Activated naive CD4-positive, alpha-beta T cell treated with Interleukin-2 at 50 U/mL for 16 hours (primary cell): ENCODE measurements at regions not wholly inside any gene's neighbourhood (a gene's known extent, or its start where the extent isn't known, plus 50 kb on each side); places are given as distances from the start of the nearest gene placed in this dataset.
"Not testable (repeated sequence)": the region's sequence is repeated elsewhere in the genome, so short reads cannot be mapped to it uniquely, and the experiment has no call there.

Source experiments
- DNase-seq: peaks from one replicate; pipeline ENCODE4 v3.0.0-alpha.2; 2020

- DNase-seq, result no peak
Measured at GRCh38 chr3:88812576-88812975, 294.8 kb upstream of the EPHA3 start.

DNA sequence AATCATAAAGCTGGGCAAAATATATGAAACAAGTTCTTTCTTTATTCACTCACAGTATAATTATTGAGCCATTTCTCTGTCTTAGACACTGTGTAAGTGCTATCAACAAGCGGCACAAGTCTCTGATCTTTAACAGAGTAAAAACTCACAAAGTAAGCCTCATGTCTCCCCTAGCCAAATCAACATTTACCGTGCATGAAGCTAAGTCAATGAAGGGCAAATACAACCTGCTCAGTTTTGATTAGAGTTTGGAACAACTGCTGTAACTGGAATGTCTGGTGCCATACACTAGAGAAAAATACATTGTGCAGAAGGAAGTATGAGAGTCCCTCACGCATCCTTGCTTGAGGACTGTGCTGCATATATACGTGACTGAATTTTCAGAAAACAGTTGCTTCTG lies 291.0 kb upstream of the EPHA3 start:
- DNase-seq, result no peak

DNA sequence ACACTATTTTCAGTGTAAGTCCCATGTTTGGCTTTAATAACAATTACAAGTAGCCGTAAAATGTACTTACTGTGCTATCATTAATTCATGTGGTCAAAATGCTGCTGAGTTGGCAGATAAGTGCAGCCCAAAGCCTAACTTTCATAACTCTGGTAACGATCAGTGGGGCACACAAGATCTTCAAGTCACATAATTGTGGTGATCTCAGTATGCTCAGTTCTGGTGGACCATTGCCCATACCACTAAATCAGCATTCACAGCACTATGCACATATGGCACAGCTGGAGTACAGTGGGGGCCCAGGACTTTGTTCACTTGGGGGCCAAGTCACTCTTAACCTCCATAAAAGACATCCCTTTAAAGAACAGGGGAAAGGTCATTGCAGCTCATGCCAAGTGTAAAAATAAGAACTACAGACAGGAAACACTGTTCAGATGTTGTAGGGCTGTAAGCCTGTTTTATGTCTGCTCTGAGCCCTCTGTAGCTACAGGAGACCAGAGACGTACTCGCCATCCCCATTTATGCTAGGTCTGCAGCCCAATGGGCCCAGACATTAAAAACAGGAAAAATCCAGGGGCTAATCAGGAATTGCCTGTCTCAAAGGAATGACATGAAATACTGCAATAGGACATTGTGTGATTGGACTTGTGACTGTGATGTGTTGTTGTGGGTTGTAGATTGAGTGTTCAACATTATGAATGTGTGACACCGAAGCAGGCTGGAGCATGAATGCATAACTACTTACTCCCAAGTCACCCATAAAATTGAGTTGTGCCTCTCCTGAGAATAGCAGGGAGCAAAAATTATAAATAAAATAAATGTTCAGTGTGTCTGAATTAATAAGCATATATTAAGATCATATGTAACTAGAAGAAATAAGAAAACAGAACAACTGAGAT lies 282.5 kb upstream of the EPHA3 start:
- DNase-seq, result no peak

DNA sequence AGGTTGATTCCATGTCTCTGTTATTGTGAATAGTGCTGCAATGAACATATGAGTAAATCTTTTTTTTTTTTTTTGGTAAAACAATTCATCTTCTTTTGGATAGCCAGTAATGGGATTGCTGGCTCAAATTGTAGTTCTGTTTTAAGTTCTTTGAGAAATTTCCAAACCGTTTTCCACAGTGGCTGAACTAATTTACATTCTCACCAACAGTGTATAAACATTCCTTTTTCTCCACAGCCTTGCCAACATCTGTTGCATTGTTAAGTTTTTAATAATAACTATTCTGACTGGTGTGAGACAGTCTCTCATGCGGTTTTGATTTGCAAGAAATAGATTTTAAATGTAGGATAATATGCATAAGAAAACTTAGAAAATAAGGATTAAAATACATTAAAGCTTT lies 279.0 kb upstream of the EPHA3 start:
- DNase-seq, result no peak

DNA sequence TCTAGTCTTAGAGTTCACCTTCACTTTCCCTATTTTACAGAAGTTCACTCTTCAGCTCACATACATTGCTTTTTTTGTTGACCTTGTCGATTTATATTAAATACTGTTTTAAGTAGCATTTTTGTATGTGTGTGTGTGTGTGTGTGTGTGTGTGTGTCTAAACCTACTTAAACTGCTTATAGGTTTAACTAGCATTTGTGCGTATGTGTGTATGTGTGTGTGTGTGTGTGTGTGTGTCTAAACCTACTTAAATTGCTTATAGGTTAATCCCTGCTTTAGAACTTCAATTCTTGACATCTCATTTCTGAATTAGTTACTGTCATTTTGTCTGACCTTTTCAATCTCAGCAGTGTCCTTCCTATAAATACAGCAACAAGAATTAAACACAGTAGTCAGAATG lies 254.8 kb upstream of the EPHA3 start:
- DNase-seq, result no peak

DNA sequence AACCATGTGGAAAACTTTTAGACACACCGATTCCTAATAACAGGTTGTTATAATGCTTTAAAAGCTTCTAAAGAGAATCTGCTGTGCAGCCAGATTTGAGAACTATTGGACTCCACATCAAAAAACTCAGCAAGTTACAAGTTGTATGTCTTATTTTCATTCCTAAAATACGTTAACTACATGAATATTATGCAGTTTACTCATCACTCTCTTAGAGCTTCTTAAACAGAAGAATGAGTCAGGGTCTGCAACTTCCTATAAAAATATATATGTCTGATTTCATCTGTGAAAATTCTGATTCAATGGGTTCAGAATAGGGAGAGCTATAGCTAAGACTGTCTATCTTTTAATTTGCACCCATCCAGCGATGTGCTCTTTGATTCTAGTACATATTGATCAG lies 244.2 kb upstream of the EPHA3 start:
- DNase-seq, result no peak

GRCh38 chr3:88876724-88877123 lies 230.7 kb upstream of the EPHA3 start:
- DNase-seq, result no peak

GRCh38 chr3:88879905-88880304 lies 227.5 kb upstream of the EPHA3 start:
- DNase-seq, result no peak

- no peak for DNase-seq
Measured at GRCh38 chr3:88882121-88882520, 225.3 kb upstream of the EPHA3 start.

DNA sequence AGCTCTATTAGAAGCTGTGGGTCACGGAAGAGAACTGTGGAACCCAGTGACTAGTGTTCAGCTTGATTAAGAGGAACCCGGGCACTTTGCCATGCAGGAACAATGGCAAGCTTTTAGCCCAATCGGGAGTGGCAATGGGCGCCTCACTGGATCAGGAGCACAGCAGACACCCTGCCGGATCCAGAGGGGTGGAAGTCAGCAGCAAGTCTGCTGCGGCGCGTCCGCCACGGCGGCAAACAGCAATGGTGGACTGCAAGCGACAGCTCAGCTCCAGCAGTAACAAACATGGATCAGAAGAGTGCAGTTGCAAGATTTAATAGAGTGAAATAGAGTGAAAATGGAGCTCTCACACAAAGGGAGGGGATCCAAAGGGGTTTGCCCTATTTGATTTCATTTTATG lies 220.8 kb upstream of the EPHA3 start:
- DNase-seq, result not testable (repeated sequence)

DNA sequence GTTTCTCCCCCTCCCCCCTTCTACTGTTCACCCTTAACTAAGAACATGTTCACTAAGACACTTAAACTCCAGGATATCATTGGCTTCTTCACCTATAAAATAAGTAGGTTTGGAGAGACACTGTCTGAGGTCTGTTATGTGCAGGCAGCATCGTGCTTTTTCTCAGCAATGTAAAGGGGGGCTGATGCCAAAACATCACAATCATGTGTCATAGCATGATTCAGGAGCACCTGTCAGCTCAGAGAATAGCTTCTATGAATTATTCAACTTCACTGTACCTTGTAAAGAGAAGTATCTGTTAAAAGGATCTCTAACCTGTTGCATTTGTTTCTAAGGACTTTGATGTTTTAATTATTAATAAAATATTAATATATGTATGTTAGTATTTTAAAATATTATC lies 211.4 kb upstream of the EPHA3 start:
- DNase-seq, result no peak

GRCh38 chr3:88912294-88912877 lies 195.0 kb upstream of the EPHA3 start:
- no peak for DNase-seq

GRCh38 chr3:88918841-88919240 lies 188.6 kb upstream of the EPHA3 start:
- DNase-seq, result no peak

- no peak for DNase-seq
Measured at GRCh38 chr3:88921986-88922385, 185.4 kb upstream of the EPHA3 start.

DNA sequence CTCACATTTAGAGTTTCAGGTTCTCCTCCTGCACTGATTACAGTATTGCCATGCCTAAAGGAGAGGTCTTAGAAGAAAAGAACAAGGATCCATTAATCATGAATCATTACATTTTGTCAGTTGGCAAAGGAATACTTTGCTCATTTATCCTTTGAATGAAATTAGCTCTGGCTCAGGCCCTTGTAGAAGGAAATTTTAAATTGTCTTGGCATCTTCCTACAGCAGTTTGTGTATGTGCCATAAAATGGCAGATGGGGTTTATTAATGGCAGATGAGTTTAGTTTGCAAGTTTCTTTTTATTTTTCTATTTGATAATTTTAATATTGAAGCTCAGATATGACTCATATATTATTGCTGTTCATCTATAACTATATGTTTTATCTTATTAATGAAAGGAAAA lies 181.2 kb upstream of the EPHA3 start:
- no peak for DNase-seq

GRCh38 chr3:88930611-88931010 lies 176.8 kb upstream of the EPHA3 start:
- no peak for DNase-seq

DNA sequence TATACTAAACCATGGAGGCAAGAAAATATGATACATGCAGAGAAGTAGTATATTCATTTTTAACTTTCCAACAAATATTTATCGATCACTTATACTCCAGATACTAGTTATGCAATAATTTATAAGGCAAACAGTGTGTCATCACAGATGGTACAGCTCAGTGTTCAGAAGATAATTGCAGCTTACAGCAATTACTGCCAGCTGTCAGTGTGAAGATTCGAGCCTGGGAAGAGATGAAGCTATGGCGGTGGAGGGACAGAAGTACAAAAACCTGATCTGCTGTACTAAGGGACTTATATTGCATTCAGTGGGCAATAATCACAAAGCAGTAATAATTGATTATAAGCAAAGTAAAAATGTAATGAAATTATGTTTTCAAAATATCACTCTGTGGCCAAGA lies 170.6 kb upstream of the EPHA3 start:
- DNase-seq, result no peak

GRCh38 chr3:88940296-88940695 lies 167.1 kb upstream of the EPHA3 start:
- DNase-seq, result no peak

GRCh38 chr3:88947013-88947412 lies 160.4 kb upstream of the EPHA3 start:
- no peak for DNase-seq

- DNase-seq, result no peak
Measured at GRCh38 chr3:88954853-88955252, 152.6 kb upstream of the EPHA3 start.

DNA sequence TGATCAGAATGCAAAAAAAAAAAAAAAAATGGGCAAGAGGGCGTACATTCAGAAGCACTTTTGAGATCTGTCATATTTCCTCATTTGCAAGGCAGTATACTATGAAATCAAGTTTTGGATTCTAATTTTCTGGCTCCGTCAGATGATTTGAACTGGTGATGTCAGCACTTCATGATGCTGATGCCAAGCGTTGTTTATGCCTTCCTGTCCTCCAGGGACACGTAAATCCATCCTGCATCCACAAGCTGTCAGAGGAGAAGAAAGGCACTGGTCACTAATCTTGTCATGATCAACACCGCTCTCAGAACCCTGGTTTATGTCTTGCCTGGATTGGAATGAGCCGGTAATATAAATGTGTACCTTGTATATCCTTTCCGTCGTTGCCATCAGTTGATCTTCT lies 152.1 kb upstream of the EPHA3 start:
- DNase-seq, result no peak

GRCh38 chr3:88957711-88958439 lies 149.5 kb upstream of the EPHA3 start:
- no peak for DNase-seq

GRCh38 chr3:88960019-88960418 lies 147.4 kb upstream of the EPHA3 start:
- DNase-seq, result no peak

- no peak for DNase-seq
Measured at GRCh38 chr3:88963003-88963402, 144.4 kb upstream of the EPHA3 start.
